Astrocyte of the cerebellum (primary cell): ENCODE measurements at regions not wholly inside any gene's neighbourhood (a gene's known extent, or its start where the extent isn't known, plus 50 kb on each side); places are given as distances from the start of the nearest gene placed in this dataset.

ENCODE experiments used
- DNase-seq: peaks from one replicate; pipeline ENCODE4 v3.0.0-alpha.2; 2011; ENCODE audit warnings: low read depth
- H3K4me3 ChIP-seq: 2 replicates; pipeline ENCODE4 v1.5.1; 2011; ENCODE audit warnings: mild to moderate bottlenecking, low read depth, low read length, moderate library complexity
- CTCF ChIP-seq: IDR thresholded peaks from 2 replicates; pipeline ENCODE4 v1.5.1; 2012; ENCODE audit warnings: low read length, low read depth, moderate library complexity, mild to moderate bottlenecking; ENCODE audit errors: missing control alignments
- in situ Hi-C: cut with HindIII; loops from 2 replicates; pipeline ENCODE4 v1.10.0; 2017; ENCODE audit warnings: low sequenced_read_pairs

GRCh38 chr14:39827901-39828655 is 395.8 kb upstream of the FBXO33 start:
- no peak for DNase-seq
- in situ Hi-C loops, result no loop called here
- H3K4me3 ChIP-seq, result no peak overlapping the region
- TF ChIP-seq CTCF, result no peak

GRCh38 chr14:39812532-39813320 is 380.5 kb upstream of the FBXO33 start:
- no peak for DNase-seq
- in situ Hi-C loops, result no loop called here

GRCh38 chr14:39807271-39807670 is 375.0 kb upstream of the FBXO33 start:
- TF ChIP-seq CTCF, result no peak
- no peak for DNase-seq
- H3K4me3 ChIP-seq, result no peak overlapping the region
- in situ Hi-C loops, result no loop called here

More at GRCh38 chr14:39812532-39813320, 380.5 kb upstream of the FBXO33 start:
- TF ChIP-seq CTCF, result no peak
- H3K4me3 ChIP-seq, result no peak overlapping the region

- in situ Hi-C loops, result no loop called here
- H3K4me3 ChIP-seq, result no peak overlapping the region
- no peak for TF ChIP-seq CTCF
- no peak for DNase-seq
Observed at GRCh38 chr14:39784461-39784860, 352.2 kb upstream of the FBXO33 start.

GRCh38 chr14:39781466-39781865 is 349.2 kb upstream of the FBXO33 start:
- in situ Hi-C loops, result no loop called here
- DNase-seq, result no peak
- TF ChIP-seq CTCF, result no peak
- no peak overlapping the region for H3K4me3 ChIP-seq

GRCh38 chr14:39773387-39774126 is 341.3 kb upstream of the FBXO33 start:
- in situ Hi-C loops, result no loop called here
- no peak for TF ChIP-seq CTCF

More at GRCh38 chr14:39773387-39774126, 341.3 kb upstream of the FBXO33 start:
- peak; percentile 45 for DNase-seq
- no peak overlapping the region for H3K4me3 ChIP-seq
